ENCODE measurements at regions not wholly inside any gene's neighbourhood (a gene's known extent, or its start where the extent isn't known, plus 50 kb on each side); places are given as distances from the start of the nearest gene placed in this dataset.

- FAIRE-seq (no peak), DNase-seq (ENCODE audit: low spot score) (no peak), ATAC-seq (no peak)
- Histone ChIP-seq H3K4me2 (ENCODE audit: low read depth, low read length) (no peak overlapping the region), H2AFZ (ENCODE audit: low read length) (no peak overlapping the region), H3K9me3 (ENCODE audit: low read length) (no peaks in the 10 kb centered on the region), H3K27ac (ENCODE audit: extremely low read length, insufficient read depth, low read length) (no peak overlapping the region), H3K27me3 (ENCODE audit: control insufficient read depth in 1 of 2, insufficient read depth in 2 of 2, low read length in 2 of 2) (no peaks in the 10 kb centered on the region), H3K4me3 (replicated peaks in 1 of 3; ENCODE audit: insufficient read depth in 1 of 3, low read depth in 2 of 3, low read length in 3 of 3) (no peak overlapping the region), H4K20me1 (ENCODE audit: insufficient read depth, low read length) (no peaks in the 10 kb centered on the region), H3K79me2 (ENCODE audit: insufficient read depth, low read length) (no peaks in the 10 kb centered on the region), H3K4me1 (ENCODE audit: insufficient read depth, low read length) (no peaks in the 10 kb centered on the region), H3K9ac (ENCODE audit: insufficient read depth, low read depth, low read length) (no peak overlapping the region), H3K36me3 (replicated peaks in 1 of 2; ENCODE audit: control insufficient read depth in 1 of 2, insufficient read depth in 2 of 2, low read length in 2 of 2) (no peaks in the 10 kb centered on the region)
- 1% methylated on average over 2 of the region's 2 CpGs for WGBS (ENCODE audit: low lambda C conversion rate)
- no TSS peak for BruUV-seq (replicated peaks)
- ChIA-PET CTCF (ENCODE audit: low intra/inter-chr PET ratio, low total read pairs) (no interaction called here), POLR2A (no interaction called here)
- in situ Hi-C loops (cut with HindIII; ENCODE audit: extremely low pct_ligation_motif_present, low pct_unique_long_range_greater_than_20kb) (no loop called here), intact Hi-C loops (cut with micrococcal nuclease; ENCODE audit: unreplicated experiment) (no loop called here)
- TF ChIP-seq ATF7 (IDR thresholded peaks at IDR 0.05) (peak; percentile 90), ATF7 (CRISPR knock-in tag; IDR thresholded peaks at IDR 0.05) (no peak), MAFK (conservative IDR thresholded peaks at IDR 0.05 in 1 of 2, IDR thresholded peaks at IDR 0.05 in 1 of 2; ENCODE audit: low read length in 2 of 2) (peak in 1 of 2 experiments; percentile 73; a peak in 3 of 4 replicates), ASH2L (IDR thresholded peaks at IDR 0.05; ENCODE audit: insufficient read length, low read depth, low read length) (no peak), MBNL3 (CRISPR knock-in tag; conservative IDR thresholded peaks at IDR 0.05) (no peak), NCOA1 (CRISPR knock-in tag; IDR thresholded peaks at IDR 0.05) (no peak), NFAT5 (CRISPR knock-in tag; IDR thresholded peaks at IDR 0.05) (no peak), ZNF207 (IDR thresholded peaks at IDR 0.05; ENCODE audit: borderline replicate concordance) (no peak), MAFF (IDR thresholded peaks at IDR 0.05; ENCODE audit: low read depth, low read length) (peak; percentile 71), ZNF850 (CRISPR knock-in tag; conservative IDR thresholded peaks at IDR 0.05) (no peak), BCL6 (CRISPR knock-in tag; IDR thresholded peaks at IDR 0.05) (no peak), ZNF530 (CRISPR knock-in tag; IDR thresholded peaks at IDR 0.05; ENCODE audit: low read depth) (no peak), ATRX (CRISPR knock-in tag; IDR thresholded peaks at IDR 0.05; ENCODE audit: borderline replicate concordance) (no peak), GLMP (CRISPR knock-in tag; IDR thresholded peaks at IDR 0.05; ENCODE audit: borderline replicate concordance) (no peak), PAX8 (CRISPR knock-in tag; IDR thresholded peaks at IDR 0.05; ENCODE audit: borderline replicate concordance) (no peak), CREB1 (IDR thresholded peaks at IDR 0.05) (peak; percentile 78), CREB1 (CRISPR knock-in tag; IDR thresholded peaks at IDR 0.05) (no peak), KLF6 (CRISPR knock-in tag; IDR thresholded peaks at IDR 0.05) (no peak), ZNF333 (CRISPR knock-in tag; IDR thresholded peaks at IDR 0.05; ENCODE audit: borderline replicate concordance) (no peak)
Measured at GRCh38 chr5:101643794-101644193, 652.3 kb downstream of the SLCO4C1 start.
